ENCODE measurements at regions not wholly inside any gene's neighbourhood (a gene's known extent, or its start where the extent isn't known, plus 50 kb on each side); places are given as distances from the start of the nearest gene placed in this dataset.

- no peak overlapping the region for H3K4me2 ChIP-seq
- TF ChIP-seq EZH2phosphoT487 (IDR thresholded peaks at IDR 0.05), result no peak
- no peak for TF ChIP-seq CTCF (IDR thresholded peaks at IDR 0.05)
- TF ChIP-seq EZH2 (IDR thresholded peaks at IDR 0.05), result no peak
- no peaks in the 10 kb centered on the region for H3K9me3 Mint-ChIP-seq
- H3K27me3 ChIP-seq, result no peaks in the 10 kb centered on the region
- no peaks in the 10 kb centered on the region for H3F3A ChIP-seq (ENCODE audit: low read depth)
- H3K4me1 ChIP-seq, result no peaks in the 10 kb centered on the region
- H3K36me3 ChIP-seq, result no peaks in the 10 kb centered on the region
- no peak overlapping the region for H3K9ac ChIP-seq
- H3K27ac ChIP-seq, result no peak overlapping the region
- H3K27ac Mint-ChIP-seq, result no peak overlapping the region
- H3K4me1 Mint-ChIP-seq, result no peaks in the 10 kb centered on the region
- H3K4me3 Mint-ChIP-seq, result no peak overlapping the region
- no peak overlapping the region for H3K4me3 ChIP-seq
- no peaks in the 10 kb centered on the region for H3K9me3 ChIP-seq (ENCODE audit: low read depth)
- H3K79me2 ChIP-seq (ENCODE audit: low read depth), result no peaks in the 10 kb centered on the region
- DNase-seq (ENCODE audit: low spot score), result no peak
- peak overlapping the region; percentile 74 for H2AFZ ChIP-seq (replicated peaks)
- H4K20me1 ChIP-seq (ENCODE audit: low read depth), result no peaks in the 10 kb centered on the region
- H3K36me3 Mint-ChIP-seq, result no peaks in the 10 kb centered on the region
- no peaks in the 10 kb centered on the region for H3K27me3 Mint-ChIP-seq (ENCODE audit: insufficient read depth, low read depth)
Measured at GRCh38 chr18:67143028-67143427, 373.5 kb downstream of the DSEL start.

DNA sequence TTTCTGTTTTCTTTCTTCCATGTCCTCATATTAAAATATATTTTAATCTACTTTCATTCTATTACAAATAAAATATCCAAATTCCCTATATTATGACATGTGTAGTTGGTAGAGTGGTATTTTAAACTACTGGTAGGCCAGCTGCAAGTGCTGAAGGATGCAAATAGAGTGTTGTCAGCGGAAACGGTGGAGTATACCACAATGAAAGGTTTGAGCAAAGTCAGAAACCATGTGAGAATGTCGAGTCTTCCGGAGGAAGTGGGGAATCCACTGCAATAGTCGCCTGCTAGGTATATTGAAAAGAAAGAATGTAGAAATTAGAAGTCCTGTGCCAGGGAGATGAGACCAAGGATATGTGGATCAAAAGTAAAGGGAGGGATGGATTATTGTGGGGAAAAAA, 373.9 kb downstream of the DSEL start:
- Mint-ChIP-seq H3K4me1 (no peaks in the 10 kb centered on the region), H3K4me3 (no peak overlapping the region), H3K27ac (no peak overlapping the region), H3K36me3 (no peaks in the 10 kb centered on the region), H3K9me3 (no peaks in the 10 kb centered on the region), H3K27me3 (ENCODE audit: insufficient read depth, low read depth) (no peaks in the 10 kb centered on the region)
- H3K27me3 ChIP-seq, result no peaks in the 10 kb centered on the region
- TF ChIP-seq EZH2 (IDR thresholded peaks at IDR 0.05) (no peak), EZH2phosphoT487 (IDR thresholded peaks at IDR 0.05) (no peak), CTCF (IDR thresholded peaks at IDR 0.05) (no peak)
- no peaks in the 10 kb centered on the region for H3K36me3 ChIP-seq
- H2AFZ ChIP-seq (replicated peaks), result peak overlapping the region; percentile 74
- no peak for DNase-seq (ENCODE audit: low spot score)
- no peak overlapping the region for H3K9ac ChIP-seq
- no peaks in the 10 kb centered on the region for H3K4me1 ChIP-seq
- H4K20me1 ChIP-seq (ENCODE audit: low read depth), result no peaks in the 10 kb centered on the region
- H3K4me3 ChIP-seq, result no peak overlapping the region
- H3K9me3 ChIP-seq (ENCODE audit: low read depth), result no peaks in the 10 kb centered on the region
- no peaks in the 10 kb centered on the region for H3K79me2 ChIP-seq (ENCODE audit: low read depth)
- no peak overlapping the region for H3K4me2 ChIP-seq
- no peaks in the 10 kb centered on the region for H3F3A ChIP-seq (ENCODE audit: low read depth)
- no peak overlapping the region for H3K27ac ChIP-seq

DNA sequence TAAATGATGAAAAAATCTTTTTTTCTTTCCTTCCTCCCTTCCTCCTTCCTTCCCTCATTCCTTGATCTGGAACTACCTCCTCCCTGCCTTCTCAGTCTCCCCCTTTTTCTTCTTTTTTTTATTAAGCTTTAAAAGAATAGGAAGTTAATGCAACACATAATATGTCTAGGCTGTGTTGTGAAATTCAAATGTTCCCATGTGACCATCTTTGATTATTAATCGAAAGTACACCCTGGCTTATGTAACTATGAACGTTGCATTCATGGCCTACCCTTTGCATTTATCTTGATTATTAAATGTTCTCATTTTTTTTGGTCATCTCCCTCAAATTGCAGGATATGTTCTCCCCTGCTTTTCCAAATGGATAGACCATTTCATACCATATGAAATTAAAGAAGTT, 376.0 kb downstream of the DSEL start:
- no peaks in the 10 kb centered on the region for H3K4me1 Mint-ChIP-seq
- H3K27me3 Mint-ChIP-seq (ENCODE audit: insufficient read depth, low read depth), result no peaks in the 10 kb centered on the region
- TF ChIP-seq EZH2phosphoT487 (IDR thresholded peaks at IDR 0.05) (no peak), EZH2 (IDR thresholded peaks at IDR 0.05) (no peak), CTCF (IDR thresholded peaks at IDR 0.05) (no peak)
- Histone ChIP-seq H3F3A (ENCODE audit: low read depth) (no peaks in the 10 kb centered on the region), H4K20me1 (ENCODE audit: low read depth) (no peaks in the 10 kb centered on the region), H3K9ac (no peak overlapping the region), H3K9me3 (ENCODE audit: low read depth) (no peaks in the 10 kb centered on the region), H3K27me3 (no peaks in the 10 kb centered on the region), H3K4me3 (no peak overlapping the region), H3K4me2 (no peak overlapping the region), H3K36me3 (no peaks in the 10 kb centered on the region), H3K4me1 (no peaks in the 10 kb centered on the region), H2AFZ (replicated peaks) (no peak overlapping the region), H3K27ac (no peak overlapping the region), H3K79me2 (ENCODE audit: low read depth) (no peaks in the 10 kb centered on the region)
- H3K4me3 Mint-ChIP-seq, result no peak overlapping the region
- DNase-seq (ENCODE audit: low spot score), result no peak
- no peak overlapping the region for H3K27ac Mint-ChIP-seq
- H3K36me3 Mint-ChIP-seq, result no peaks in the 10 kb centered on the region
- H3K9me3 Mint-ChIP-seq, result no peaks in the 10 kb centered on the region

DNA sequence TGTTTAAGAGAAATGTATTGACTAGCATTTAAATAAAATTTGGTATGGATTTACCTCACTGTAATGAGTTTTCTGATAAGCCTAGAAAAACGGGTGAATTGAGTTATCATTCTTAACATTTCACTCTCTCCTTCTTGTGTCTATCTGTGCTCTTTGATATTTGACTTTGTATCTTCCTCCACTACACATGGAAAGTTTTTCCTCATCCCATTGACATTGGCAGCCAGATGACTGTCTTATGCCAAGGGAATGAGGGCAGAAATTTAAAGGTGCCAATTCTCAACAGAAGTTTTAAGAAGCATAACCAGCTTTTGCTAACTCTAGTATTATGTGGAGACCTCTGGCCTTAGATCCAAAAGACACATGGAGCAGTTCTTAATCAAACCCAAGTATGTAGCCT, 376.6 kb downstream of the DSEL start:
- H3K4me1 Mint-ChIP-seq, result no peaks in the 10 kb centered on the region
- no peak for DNase-seq (ENCODE audit: low spot score)
- Histone ChIP-seq H3K36me3 (no peaks in the 10 kb centered on the region), H3K4me1 (no peaks in the 10 kb centered on the region), H3K4me2 (no peak overlapping the region), H3K9ac (no peak overlapping the region), H3F3A (ENCODE audit: low read depth) (no peaks in the 10 kb centered on the region), H4K20me1 (ENCODE audit: low read depth) (no peaks in the 10 kb centered on the region), H3K27ac (no peak overlapping the region), H3K79me2 (ENCODE audit: low read depth) (no peaks in the 10 kb centered on the region), H3K9me3 (ENCODE audit: low read depth) (no peaks in the 10 kb centered on the region), H3K4me3 (no peak overlapping the region), H3K27me3 (no peaks in the 10 kb centered on the region), H2AFZ (replicated peaks) (peak overlapping the region; percentile 15)
- H3K27ac Mint-ChIP-seq, result no peak overlapping the region
- H3K9me3 Mint-ChIP-seq, result no peaks in the 10 kb centered on the region
- no peak overlapping the region for H3K4me3 Mint-ChIP-seq
- H3K36me3 Mint-ChIP-seq, result no peaks in the 10 kb centered on the region
- no peak for TF ChIP-seq EZH2 (IDR thresholded peaks at IDR 0.05)
- no peaks in the 10 kb centered on the region for H3K27me3 Mint-ChIP-seq (ENCODE audit: insufficient read depth, low read depth)
